Endothelial cell of umbilical vein (primary cell): ENCODE measurements at regions not wholly inside any gene's neighbourhood (a gene's known extent, or its start where the extent isn't known, plus 50 kb on each side); places are given as distances from the start of the nearest gene placed in this dataset.

Experiments used
- BruUV-seq: library from RNA; stranded (reverse); fragments of 400-500 nt; replicated peaks from 2 replicates; lab custom pipeline; 2021; lab: Mats Ljungman, UMichigan
- CTCF ChIA-PET: fragments of 300-600, 350-600 bp; sonication (Branson Sonifier 250); formaldehyde crosslinking; loops from one replicate; lab custom pipeline; 2021; ENCODE audit warnings: antibody characterized with exemption, inconsistent platforms; lab: Charles Lee
- POLR2A ChIA-PET: fragments of 300-600, 350-600 bp; sonication (Branson Sonifier 250); formaldehyde crosslinking; loops from one replicate; lab custom pipeline; 2021; ENCODE audit warnings: antibody characterized with exemption, inconsistent platforms; lab: Charles Lee
- DNase-seq: peaks from one replicate; pipeline ENCODE4 v3.0.0-alpha.2; 2011; ENCODE audit warnings: low read depth, low spot score
- FAIRE-seq: peaks from 2 replicates; lab custom pipeline; 2011; peaks lifted over from hg19 to GRCh38; lab: Jason Lieb, UNC
- H2AFZ ChIP-seq: 2 replicates; pipeline ENCODE4 v1.6.0; 2012; ENCODE audit warnings: low read depth, low read length, control low read depth, inconsistent platforms
- H3K27ac ChIP-seq: 2 replicates; pipeline ENCODE4 v1.5.1; 2011; ENCODE audit warnings: low read depth, mild to moderate bottlenecking, control low read depth, low read length, moderate library complexity; ENCODE audit not compliant: insufficient read depth
- H3K27me3 ChIP-seq, 2 experiments: 2 replicates each; pipeline versions ENCODE4 v1.6.0 to v1.6.1; 2011; ENCODE audit warnings: low read length in 2 of 2, mixed read lengths in 1 of 2; ENCODE audit not compliant: control insufficient read depth in 2 of 2, insufficient read depth in 2 of 2
- H3K36me3 ChIP-seq, 2 experiments: 2 replicates in 1 of 2; 3 replicates in 1 of 2; pipeline ENCODE4 v1.5.1; 2011; ENCODE audit warnings: low read length in 2 of 2, mild to moderate bottlenecking in 1 of 2, moderate library complexity in 1 of 2; ENCODE audit not compliant: control insufficient read depth in 2 of 2, insufficient read depth in 2 of 2; ENCODE audit errors: extremely low read depth in 1 of 2
- H3K4me1 ChIP-seq: 3 replicates; pipeline ENCODE4 v1.5.1; 2011; ENCODE audit warnings: mild to moderate bottlenecking, low read length; ENCODE audit not compliant: control insufficient read depth, insufficient read depth; ENCODE audit errors: extremely low read depth
- H3K4me2 ChIP-seq: 2 replicates; pipeline ENCODE4 v1.6.1; 2011; ENCODE audit warnings: low read length, control low read depth, mixed read lengths; ENCODE audit not compliant: insufficient read depth
- H3K4me3 ChIP-seq, 3 experiments: fragments of 200-600 bp in 1 of 3; sonication (generic), shearing (Covaris generic) in 1 of 3; replicated peaks in 1 of 3; 2 replicates each; pipeline ENCODE4 v1.5.1; 2011 to 2016; ENCODE audit warnings: control low read depth in 3 of 3, low read length in 3 of 3, mild to moderate bottlenecking in 2 of 3, inconsistent platforms in 1 of 3, low read depth in 1 of 3, moderate library complexity in 1 of 3; ENCODE audit not compliant: insufficient read depth in 1 of 3
- H3K79me2 ChIP-seq: 2 replicates; pipeline ENCODE4 v1.6.0; 2012; ENCODE audit warnings: low read length, inconsistent platforms; ENCODE audit not compliant: control insufficient read depth, insufficient read depth
- H3K9ac ChIP-seq: replicated peaks from 2 replicates; pipeline ENCODE3; 2011; ENCODE audit warnings: low read length, control low read depth; ENCODE audit not compliant: insufficient read depth; ENCODE audit errors: extremely low read depth
- H3K9me1 ChIP-seq: replicated peaks from 3 replicates; pipeline ENCODE4 v1.6.0; 2011; ENCODE audit warnings: mild to moderate bottlenecking, low read length; ENCODE audit not compliant: control insufficient read depth, insufficient read depth; ENCODE audit errors: extremely low read depth
- H3K9me3 ChIP-seq: replicated peaks from 2 replicates; pipeline ENCODE4 v1.5.1; 2012; ENCODE audit warnings: low read length, inconsistent platforms; ENCODE audit not compliant: control insufficient read depth, insufficient read depth
- H4K20me1 ChIP-seq: replicated peaks from 2 replicates; pipeline ENCODE3; 2011; ENCODE audit warnings: mild to moderate bottlenecking, low read length; ENCODE audit not compliant: control insufficient read depth, insufficient read depth; ENCODE audit errors: extremely low read depth
- CTCF ChIP-seq, 2 donors: IDR thresholded peaks; 1 replicate in 1 of 2; 2 replicates in 1 of 2; pipeline ENCODE4 v1.5.1; 2011; ENCODE audit warnings: low read length in 2 of 2, mild to moderate bottlenecking in 2 of 2, moderate library complexity in 2 of 2, control low read depth in 1 of 2, inconsistent platforms in 1 of 2, low read depth in 1 of 2; ENCODE audit not compliant: insufficient read depth in 1 of 2; ENCODE audit errors: extremely low read depth in 1 of 2
- EZH2 ChIP-seq: IDR thresholded peaks from 2 replicates; pipeline ENCODE4 v1.6.1; 2012; ENCODE audit warnings: borderline replicate concordance, low read depth, mild to moderate bottlenecking, moderate library complexity, low read length, inconsistent platforms; ENCODE audit not compliant: severe bottlenecking
- FOS ChIP-seq: IDR thresholded peaks from 2 replicates; pipeline ENCODE4 v1.6.1; 2011; ENCODE audit warnings: mild to moderate bottlenecking, low read length, moderate library complexity, borderline replicate concordance; ENCODE audit not compliant: insufficient read depth
- GATA2 ChIP-seq: IDR thresholded peaks from 2 replicates; pipeline ENCODE4 v1.7.0; 2011; ENCODE audit warnings: low read depth, mild to moderate bottlenecking, moderate library complexity, mixed read lengths, low read length; ENCODE audit not compliant: insufficient read length, insufficient read depth
- JUN ChIP-seq: IDR thresholded peaks from 2 replicates; pipeline ENCODE4 v1.6.1; 2011; ENCODE audit warnings: borderline replicate concordance, low read depth; ENCODE audit not compliant: insufficient read length, insufficient read depth
- MAX ChIP-seq: IDR thresholded peaks from 2 replicates; pipeline ENCODE4 v1.6.1; 2011; ENCODE audit not compliant: insufficient read depth, insufficient read length
- MYC ChIP-seq: IDR thresholded peaks from one replicate; pipeline ENCODE4 v1.6.1; 2011; ENCODE audit warnings: mild to moderate bottlenecking, low read depth, low read length
- POLR2A ChIP-seq: IDR thresholded peaks from 2 replicates; pipeline ENCODE4 v1.6.1; 2012; ENCODE audit warnings: low read depth, mild to moderate bottlenecking, control low read depth, low read length
- POLR2AphosphoS5 ChIP-seq: IDR thresholded peaks from 2 replicates; pipeline ENCODE4 v1.6.1; 2012; ENCODE audit warnings: low read depth, mild to moderate bottlenecking, control low read depth, low read length, moderate library complexity; ENCODE audit not compliant: insufficient read depth
- dilution Hi-C: fragments of 300-500 bp; cut with MboI; formaldehyde crosslinking; loops from one replicate; pipeline ENCODE4 v1.15.0; 2019; ENCODE audit warnings: low sequenced_read_pairs; ENCODE audit not compliant: extremely low pct_ligation_motif_present
- intact Hi-C: fragments of 100-400 bp; cut with micrococcal nuclease; formaldehyde crosslinking; loops from one replicate; pipeline ENCODE4 v1.10.0; 2022

- DNase-seq (no peak), FAIRE-seq (no peak)
- H3K4me3 ChIP-seq = no peak overlapping the region
- intact Hi-C loops = no loop called here
- no peaks in the 10 kb centered on the region for H3K4me1 ChIP-seq
- no peak overlapping the region for H3K4me2 ChIP-seq
- no peaks in the 10 kb centered on the region for H3K9me1 ChIP-seq
- H3K27ac ChIP-seq = no peak overlapping the region
- no peaks in the 10 kb centered on the region for H4K20me1 ChIP-seq
- ChIA-PET POLR2A (no interaction called here), CTCF (no interaction called here)
- no peaks in the 10 kb centered on the region for H3K27me3 ChIP-seq
- H3K9ac ChIP-seq = no peak overlapping the region
- H2AFZ ChIP-seq = no peak overlapping the region
- dilution Hi-C loops = no loop called here
- BruUV-seq = no TSS peak
- peaks cover 4% of the 10 kb centered on the region for H3K9me3 ChIP-seq
- no peaks in the 10 kb centered on the region for H3K79me2 ChIP-seq
- TF ChIP-seq GATA2 (no peak), FOS (no peak), POLR2A (no peak), CTCF (IDR thresholded peaks at IDR 0.05; ENCODE audit: extremely low read depth in 1 of 2, insufficient read depth in 1 of 2, low read depth in 1 of 2, low read length in 2 of 2) (no peak), POLR2AphosphoS5 (no peak), JUN (no peak), EZH2 (no peak), MAX (no peak), MYC (no peak)
- H3K36me3 ChIP-seq = no peaks in the 10 kb centered on the region
Observed at GRCh38 chr15:27622371-27622770, 476.7 kb downstream of the OCA2 start.
